HCT116 (cell line): ENCODE measurements at regions not wholly inside any gene's neighbourhood (a gene's known extent, or its start where the extent isn't known, plus 50 kb on each side); places are given as distances from the start of the nearest gene placed in this dataset.

Experiments used
- CEBPB ChIP-seq: IDR thresholded peaks from 2 replicates; pipeline ENCODE4 v1.6.1; 2012; ENCODE audit warnings: low read depth
- EZH2 ChIP-seq: fragments of 200-600 bp; sonication (generic); IDR thresholded peaks from 2 replicates; pipeline ENCODE4 v1.6.1; 2017; ENCODE audit warnings: antibody characterized with exemption, mixed run types
- JUND ChIP-seq: IDR thresholded peaks from 2 replicates; pipeline ENCODE4 v1.6.1; 2012
- POLR2A ChIP-seq: IDR thresholded peaks from 2 replicates; pipeline ENCODE4 v1.7.0; 2011; ENCODE audit warnings: borderline replicate concordance; ENCODE audit not compliant: insufficient read depth, insufficient read length; ENCODE audit errors: extremely low read depth
- POLR2AphosphoS5 ChIP-seq: IDR thresholded peaks from 2 replicates; pipeline ENCODE4 v1.6.1; 2011; ENCODE audit warnings: mild to moderate bottlenecking, low read depth, low read length, moderate library complexity
- RAD21 ChIP-seq: IDR thresholded peaks from 2 replicates; pipeline ENCODE4 v1.6.1; 2012; ENCODE audit warnings: low read depth, mild to moderate bottlenecking
- YY1 ChIP-seq: IDR thresholded peaks from 2 replicates; pipeline ENCODE4 v1.6.1; 2011; ENCODE audit warnings: low read length, low read depth, moderate library complexity, mild to moderate bottlenecking; ENCODE audit not compliant: insufficient replicate concordance; ENCODE audit errors: extremely low read depth
- ZFX ChIP-seq: fragments of 450-650 bp; IDR thresholded peaks from 2 replicates; pipeline ENCODE4 v1.6.1; 2017
- ZNF274 ChIP-seq: fragments of 200-500 bp; sonication (Bioruptor generic); IDR thresholded peaks from 2 replicates; pipeline ENCODE4 v1.6.1; 2014; ENCODE audit warnings: mild to moderate bottlenecking, low read depth, low read length, inconsistent platforms
- TF ChIP-seq, protein P1 (sequence below), 3 experiments: fragments of 200-600 bp in 1 of 3; sonication (generic) in 1 of 3; IDR thresholded peaks in 2 of 3; conservative IDR thresholded peaks in 1 of 3; 2 replicates each; pipeline ENCODE4 v1.5.1; 2012 to 2017; ENCODE audit warnings: low read depth in 2 of 3, low read length in 2 of 3, antibody characterized with exemption in 1 of 3, borderline replicate concordance in 1 of 3, control low read depth in 1 of 3, mild to moderate bottlenecking in 1 of 3, mixed read lengths in 1 of 3, mixed run types in 1 of 3, moderate library complexity in 1 of 3; ENCODE audit not compliant: insufficient read depth in 1 of 3
- TF ChIP-seq, protein P2 (sequence below): IDR thresholded peaks from 2 replicates; pipeline ENCODE4 v1.6.1; 2012
- TF ChIP-seq, protein P3 (sequence below): IDR thresholded peaks from 2 replicates; pipeline ENCODE4 v1.6.1; 2012; ENCODE audit warnings: low read depth

DNA sequence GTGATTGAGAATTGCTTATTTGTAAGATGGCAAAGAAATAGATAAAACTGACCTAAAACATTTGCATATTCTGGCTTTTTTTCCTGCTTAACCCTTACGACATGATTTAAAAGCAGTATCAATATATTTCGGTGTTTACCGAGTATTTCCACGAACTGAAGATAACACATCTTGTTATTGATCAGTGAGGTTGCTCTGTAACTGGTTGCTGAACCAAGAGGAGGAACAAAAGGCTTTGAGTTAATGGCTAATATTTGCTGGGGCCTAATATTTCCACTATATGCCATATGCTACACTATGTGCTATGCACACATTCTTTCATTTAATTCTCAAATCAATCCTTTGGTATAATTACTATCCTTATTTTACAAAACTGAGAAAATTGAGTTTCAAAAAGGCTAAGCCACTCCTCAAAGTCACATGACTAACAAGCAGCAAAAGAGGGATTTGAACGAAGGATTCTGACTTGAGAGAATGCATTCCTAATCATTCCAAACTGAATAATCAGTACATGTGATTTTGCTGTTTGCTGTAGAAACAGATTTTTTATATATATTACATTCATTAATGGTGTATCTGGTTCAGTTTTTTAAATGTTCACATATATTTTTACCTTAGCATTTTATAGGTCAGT lies 346.0 kb downstream of the USP25 start:
- TF ChIP-seq POLR2A: no peak
- no peak for TF ChIP-seq POLR2AphosphoS5
- TF ChIP-seq, protein P1, sequence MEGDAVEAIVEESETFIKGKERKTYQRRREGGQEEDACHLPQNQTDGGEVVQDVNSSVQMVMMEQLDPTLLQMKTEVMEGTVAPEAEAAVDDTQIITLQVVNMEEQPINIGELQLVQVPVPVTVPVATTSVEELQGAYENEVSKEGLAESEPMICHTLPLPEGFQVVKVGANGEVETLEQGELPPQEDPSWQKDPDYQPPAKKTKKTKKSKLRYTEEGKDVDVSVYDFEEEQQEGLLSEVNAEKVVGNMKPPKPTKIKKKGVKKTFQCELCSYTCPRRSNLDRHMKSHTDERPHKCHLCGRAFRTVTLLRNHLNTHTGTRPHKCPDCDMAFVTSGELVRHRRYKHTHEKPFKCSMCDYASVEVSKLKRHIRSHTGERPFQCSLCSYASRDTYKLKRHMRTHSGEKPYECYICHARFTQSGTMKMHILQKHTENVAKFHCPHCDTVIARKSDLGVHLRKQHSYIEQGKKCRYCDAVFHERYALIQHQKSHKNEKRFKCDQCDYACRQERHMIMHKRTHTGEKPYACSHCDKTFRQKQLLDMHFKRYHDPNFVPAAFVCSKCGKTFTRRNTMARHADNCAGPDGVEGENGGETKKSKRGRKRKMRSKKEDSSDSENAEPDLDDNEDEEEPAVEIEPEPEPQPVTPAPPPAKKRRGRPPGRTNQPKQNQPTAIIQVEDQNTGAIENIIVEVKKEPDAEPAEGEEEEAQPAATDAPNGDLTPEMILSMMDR (IDR thresholded peaks at IDR 0.05 in 2 of 3, conservative IDR thresholded peaks at IDR 0.05 in 1 of 3; ENCODE audit: borderline replicate concordance in 1 of 3, insufficient read depth in 1 of 3, low read depth in 2 of 3, low read length in 2 of 3): no peak
- no peak for TF ChIP-seq YY1
- no peak for TF ChIP-seq JUND
- TF ChIP-seq EZH2: no peak
- TF ChIP-seq, protein P2, sequence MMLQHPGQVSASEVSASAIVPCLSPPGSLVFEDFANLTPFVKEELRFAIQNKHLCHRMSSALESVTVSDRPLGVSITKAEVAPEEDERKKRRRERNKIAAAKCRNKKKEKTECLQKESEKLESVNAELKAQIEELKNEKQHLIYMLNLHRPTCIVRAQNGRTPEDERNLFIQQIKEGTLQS: no peak
- TF ChIP-seq ZNF274: no peak
- TF ChIP-seq CEBPB: no peak
- TF ChIP-seq ZFX: no peak
- TF ChIP-seq, protein P3, sequence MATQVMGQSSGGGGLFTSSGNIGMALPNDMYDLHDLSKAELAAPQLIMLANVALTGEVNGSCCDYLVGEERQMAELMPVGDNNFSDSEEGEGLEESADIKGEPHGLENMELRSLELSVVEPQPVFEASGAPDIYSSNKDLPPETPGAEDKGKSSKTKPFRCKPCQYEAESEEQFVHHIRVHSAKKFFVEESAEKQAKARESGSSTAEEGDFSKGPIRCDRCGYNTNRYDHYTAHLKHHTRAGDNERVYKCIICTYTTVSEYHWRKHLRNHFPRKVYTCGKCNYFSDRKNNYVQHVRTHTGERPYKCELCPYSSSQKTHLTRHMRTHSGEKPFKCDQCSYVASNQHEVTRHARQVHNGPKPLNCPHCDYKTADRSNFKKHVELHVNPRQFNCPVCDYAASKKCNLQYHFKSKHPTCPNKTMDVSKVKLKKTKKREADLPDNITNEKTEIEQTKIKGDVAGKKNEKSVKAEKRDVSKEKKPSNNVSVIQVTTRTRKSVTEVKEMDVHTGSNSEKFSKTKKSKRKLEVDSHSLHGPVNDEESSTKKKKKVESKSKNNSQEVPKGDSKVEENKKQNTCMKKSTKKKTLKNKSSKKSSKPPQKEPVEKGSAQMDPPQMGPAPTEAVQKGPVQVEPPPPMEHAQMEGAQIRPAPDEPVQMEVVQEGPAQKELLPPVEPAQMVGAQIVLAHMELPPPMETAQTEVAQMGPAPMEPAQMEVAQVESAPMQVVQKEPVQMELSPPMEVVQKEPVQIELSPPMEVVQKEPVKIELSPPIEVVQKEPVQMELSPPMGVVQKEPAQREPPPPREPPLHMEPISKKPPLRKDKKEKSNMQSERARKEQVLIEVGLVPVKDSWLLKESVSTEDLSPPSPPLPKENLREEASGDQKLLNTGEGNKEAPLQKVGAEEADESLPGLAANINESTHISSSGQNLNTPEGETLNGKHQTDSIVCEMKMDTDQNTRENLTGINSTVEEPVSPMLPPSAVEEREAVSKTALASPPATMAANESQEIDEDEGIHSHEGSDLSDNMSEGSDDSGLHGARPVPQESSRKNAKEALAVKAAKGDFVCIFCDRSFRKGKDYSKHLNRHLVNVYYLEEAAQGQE: no peak
- TF ChIP-seq RAD21: no peak
